HG03460 (cell line): ENCODE measurements at regions not wholly inside any gene's neighbourhood (a gene's known extent, or its start where the extent isn't known, plus 50 kb on each side); places are given as distances from the start of the nearest gene placed in this dataset.

Experiments
- ATAC-seq: cut with Tn5 transposase; IDR thresholded peaks from one replicate; pipeline ENCODE4 v1.9.1; 2021; ENCODE audit not compliant: unreplicated experiment

GRCh38 chr6:65819152-65819551 is 112.1 kb upstream of the EYS start:
- no peak for ATAC-seq

DNA sequence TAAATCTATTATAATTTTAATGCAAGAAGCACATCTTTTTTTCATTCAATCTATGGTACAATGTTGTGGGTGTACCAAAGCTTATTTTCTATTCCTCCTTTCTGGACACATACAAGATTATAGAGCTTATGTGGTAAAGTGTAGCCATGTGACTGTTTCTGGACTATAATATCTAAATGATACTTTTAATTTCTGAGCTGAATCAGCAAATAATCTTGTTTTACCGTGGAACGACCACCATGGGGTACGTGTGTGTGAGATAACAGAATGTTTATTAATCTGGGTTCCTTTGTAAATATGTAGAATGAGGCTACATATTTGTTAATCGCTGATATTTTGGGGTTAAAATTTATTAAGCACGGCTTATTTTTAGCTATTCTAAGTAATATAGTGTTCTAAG is 111.5 kb upstream of the EYS start:
- ATAC-seq, result no peak

GRCh38 chr6:65816991-65817390 is 110.0 kb upstream of the EYS start:
- ATAC-seq, result no peak

GRCh38 chr6:65814071-65814470 is 107.0 kb upstream of the EYS start:
- no peak for ATAC-seq

DNA sequence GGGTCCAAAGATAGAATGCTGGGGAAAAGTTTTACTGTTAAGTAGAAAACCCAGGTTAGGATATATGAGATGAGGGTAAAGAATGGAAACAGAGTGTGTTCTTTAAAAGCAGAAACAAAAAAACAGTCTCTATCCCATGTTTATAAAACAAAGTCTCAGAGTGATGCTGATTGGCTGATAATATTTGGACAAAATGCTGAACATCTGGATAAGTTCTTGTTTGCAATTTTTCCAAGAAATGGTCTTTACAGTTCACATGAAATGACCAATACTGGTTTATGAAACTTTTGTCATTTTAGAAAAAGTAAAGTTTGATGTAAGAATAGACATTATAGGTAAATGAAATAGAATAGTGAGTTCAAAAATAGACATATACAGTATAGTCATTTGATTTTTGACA is 96.2 kb upstream of the EYS start:
- ATAC-seq, result no peak

GRCh38 chr6:65799389-65799788 is 92.4 kb upstream of the EYS start:
- no peak for ATAC-seq

DNA sequence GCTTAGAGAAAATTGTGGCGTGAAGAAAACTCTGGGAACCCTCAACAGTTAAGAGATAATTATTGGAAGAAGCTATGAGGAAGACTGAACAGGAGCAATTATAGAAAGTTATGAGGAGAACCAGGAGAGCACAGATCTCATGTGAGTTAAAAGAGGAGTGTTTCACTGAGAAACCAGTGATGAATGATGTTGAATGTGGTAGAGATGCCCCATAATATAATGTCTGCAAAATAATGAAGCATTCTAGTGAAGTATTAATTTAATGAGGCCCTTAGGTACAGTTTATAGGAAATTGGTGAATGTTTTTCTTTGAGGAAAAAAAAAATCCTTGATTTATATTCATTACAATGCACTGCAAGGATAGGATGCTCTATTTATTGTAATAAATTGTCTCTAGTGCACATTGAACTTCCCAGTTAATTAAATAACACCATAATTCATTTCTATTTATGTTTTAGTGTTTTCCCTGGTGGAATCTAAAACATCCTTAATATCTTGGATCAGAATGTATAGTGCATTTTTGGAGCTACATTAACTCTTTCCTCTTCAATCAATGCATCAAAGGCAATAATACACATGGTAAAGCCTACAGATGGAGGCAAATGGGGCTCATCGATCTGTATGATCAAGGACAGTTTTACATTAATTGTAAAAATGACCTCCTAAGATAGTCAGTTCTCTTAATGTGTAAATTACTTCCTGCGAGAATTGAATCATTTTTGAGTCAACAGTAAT is 91.4 kb upstream of the EYS start:
- ATAC-seq, result no peak

DNA sequence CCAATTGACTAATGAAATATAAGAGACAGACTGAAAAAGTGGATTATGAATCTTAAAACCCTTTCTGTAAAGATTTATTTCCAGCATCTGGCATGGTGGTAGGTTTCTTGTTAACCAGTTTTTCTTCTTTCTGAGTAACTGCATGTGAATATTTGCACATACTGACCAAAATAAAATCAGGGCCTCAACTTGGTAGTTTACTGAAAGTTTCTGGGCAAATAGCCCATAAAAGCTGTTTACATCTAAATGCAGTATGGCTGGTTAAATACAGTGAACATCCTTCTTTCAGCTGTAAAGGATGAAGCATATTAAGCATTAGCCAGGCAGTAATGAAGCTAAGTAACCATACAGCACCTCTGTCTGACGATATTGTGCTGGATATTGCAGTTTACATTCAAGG is 83.6 kb upstream of the EYS start:
- no peak for ATAC-seq

DNA sequence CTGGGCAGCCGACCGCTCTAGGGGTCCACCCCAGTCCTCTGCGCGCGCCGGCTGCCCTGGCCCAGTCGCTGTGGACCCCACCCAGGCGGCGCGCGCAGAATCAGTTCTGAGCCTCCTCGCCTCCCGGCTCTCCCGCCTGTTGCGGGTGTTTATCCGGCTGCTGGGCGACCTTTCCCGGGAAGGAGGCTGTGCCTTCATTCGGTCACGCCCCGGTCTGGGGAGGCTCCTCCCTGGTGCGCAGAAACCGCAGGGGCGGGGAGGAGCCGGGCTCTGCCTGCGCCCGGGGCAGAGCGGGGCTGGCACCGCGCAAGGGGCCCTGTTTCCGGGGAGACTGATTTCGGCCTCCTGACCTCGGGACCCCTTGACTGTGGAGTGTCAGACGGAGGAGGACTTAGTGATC is 80.8 kb upstream of the EYS start:
- ATAC-seq, result no peak

GRCh38 chr6:65786815-65787214 is 79.8 kb upstream of the EYS start:
- no peak for ATAC-seq

GRCh38 chr6:65780691-65781090 is 73.7 kb upstream of the EYS start:
- ATAC-seq, result no peak

GRCh38 chr6:65776332-65776731 is 69.3 kb upstream of the EYS start:
- no peak for ATAC-seq

GRCh38 chr6:65771946-65772345 is 64.9 kb upstream of the EYS start:
- ATAC-seq, result no peak

DNA sequence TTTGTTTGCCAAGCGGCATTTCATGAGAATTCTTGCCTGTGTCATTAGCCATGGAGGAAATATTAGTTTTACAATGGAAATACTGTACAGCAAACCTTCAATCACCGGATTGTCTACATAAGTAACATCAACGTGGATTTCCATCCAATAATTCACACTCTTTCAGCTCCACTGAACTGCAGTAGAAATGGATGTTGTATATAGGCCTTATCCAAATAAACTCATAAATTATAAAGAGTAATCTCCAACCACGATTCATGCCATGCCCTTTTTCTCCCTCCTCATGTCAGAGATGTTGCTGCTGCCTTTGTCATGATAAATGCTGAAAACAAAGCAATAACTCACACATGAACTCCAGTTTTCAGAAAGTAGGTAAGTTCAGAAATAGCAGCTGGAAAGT is 54.9 kb upstream of the EYS start:
- no peak for ATAC-seq

DNA sequence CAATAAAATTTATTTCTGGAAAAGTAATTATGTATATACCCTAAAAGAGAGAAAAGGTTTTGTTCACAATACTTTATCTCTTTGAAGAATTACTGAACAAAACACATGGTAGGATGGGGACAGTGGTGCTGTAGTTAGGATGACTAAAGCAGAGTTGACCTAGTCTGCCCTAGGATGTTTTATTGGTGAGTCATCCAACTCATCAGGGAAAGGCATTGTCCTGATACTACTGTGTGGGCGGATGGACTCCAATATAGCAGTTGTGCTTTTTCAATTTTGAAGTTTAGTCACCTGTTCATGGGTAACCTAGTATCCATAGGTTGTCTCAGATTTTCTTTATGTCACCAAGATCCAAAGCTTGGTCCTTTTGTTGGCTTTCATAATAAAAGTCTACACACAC is 53.3 kb upstream of the EYS start:
- no peak for ATAC-seq
